Jurkat, Clone E6-1 (cell line): ENCODE measurements at regions not wholly inside any gene's neighbourhood (a gene's known extent, or its start where the extent isn't known, plus 50 kb on each side); places are given as distances from the start of the nearest gene placed in this dataset.

Experiments
- DNase-seq: peaks from one replicate; pipeline ENCODE4 v3.0.0-alpha.2; 2011; ENCODE audit warnings: low read depth, low spot score
- H3K4me3 ChIP-seq: 2 replicates; pipeline ENCODE4 v1.5.1; 2011; ENCODE audit warnings: mild to moderate bottlenecking, low read length, control low read depth, moderate library complexity

DNA sequence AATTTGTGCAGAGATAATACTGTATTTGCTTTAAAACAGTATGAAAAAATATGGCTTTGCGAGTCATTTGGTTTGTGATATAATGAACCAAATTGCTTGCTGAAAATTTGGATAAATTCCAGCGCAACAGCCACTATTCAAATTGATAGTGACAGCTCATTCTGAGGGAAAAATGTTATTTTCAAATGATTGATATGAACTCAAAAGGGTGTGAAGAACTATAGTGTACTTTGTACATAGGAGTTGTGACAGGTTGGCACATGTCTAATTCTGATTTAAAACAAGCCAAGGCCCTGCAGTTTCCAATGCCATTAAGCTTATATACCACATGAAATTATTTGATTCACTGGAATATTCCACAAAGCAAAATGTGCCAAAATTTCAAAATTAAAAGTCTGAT, 1628.9 kb upstream of the AGA start:
- DNase-seq: no peak
- no peak overlapping the region for H3K4me3 ChIP-seq

DNA sequence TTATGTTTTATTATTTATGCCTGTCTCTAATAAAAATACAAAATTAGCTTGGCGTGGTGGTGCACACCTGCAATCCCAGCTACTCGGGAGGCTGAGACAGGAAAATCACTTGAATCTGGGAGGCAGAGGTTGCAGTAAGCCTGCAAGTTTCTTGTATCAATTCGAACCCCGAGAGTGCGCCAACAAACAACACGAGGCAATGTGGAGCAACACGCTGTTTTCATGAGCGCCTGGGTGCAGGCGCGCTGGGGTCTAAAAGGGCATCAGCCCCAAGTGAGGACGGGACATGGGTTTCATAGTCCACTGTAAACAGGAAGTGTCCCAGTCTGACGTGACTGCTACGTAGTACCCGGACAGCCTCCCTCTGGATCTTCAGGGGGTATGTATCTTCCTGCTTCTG, 1634.6 kb upstream of the AGA start:
- no peak for DNase-seq
- no peak overlapping the region for H3K4me3 ChIP-seq

DNA sequence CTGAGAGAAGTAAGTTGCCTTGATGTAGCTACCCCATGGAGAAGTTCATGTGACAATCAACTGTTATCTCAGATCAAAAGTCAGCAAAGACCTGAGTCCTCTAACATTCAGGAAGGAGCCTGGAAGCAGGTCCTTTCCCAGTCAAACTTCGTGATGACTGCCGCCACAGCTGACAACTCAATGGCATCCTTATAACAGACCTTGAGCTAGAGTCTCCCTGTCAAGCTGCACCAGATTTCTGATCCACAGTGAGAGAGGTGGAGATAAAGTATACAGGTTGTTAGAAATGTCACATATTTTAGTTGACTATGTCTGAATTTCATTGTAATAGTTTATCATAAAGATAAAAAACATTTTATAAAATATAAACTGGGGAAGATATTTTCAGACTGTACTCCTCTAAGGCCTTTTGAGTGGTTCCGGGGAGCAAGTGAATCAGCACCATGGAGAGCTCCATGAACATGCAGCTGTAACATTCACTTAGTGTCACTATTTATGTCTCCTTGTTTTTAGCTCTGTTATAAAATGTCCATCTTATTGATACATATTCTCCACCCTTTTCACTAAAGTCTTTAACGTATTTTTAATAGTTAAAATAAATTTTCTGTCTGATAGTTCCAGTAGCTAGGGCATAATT, 1653.5 kb upstream of the AGA start:
- H3K4me3 ChIP-seq: no peak overlapping the region
- DNase-seq: peak; percentile 46

DNA sequence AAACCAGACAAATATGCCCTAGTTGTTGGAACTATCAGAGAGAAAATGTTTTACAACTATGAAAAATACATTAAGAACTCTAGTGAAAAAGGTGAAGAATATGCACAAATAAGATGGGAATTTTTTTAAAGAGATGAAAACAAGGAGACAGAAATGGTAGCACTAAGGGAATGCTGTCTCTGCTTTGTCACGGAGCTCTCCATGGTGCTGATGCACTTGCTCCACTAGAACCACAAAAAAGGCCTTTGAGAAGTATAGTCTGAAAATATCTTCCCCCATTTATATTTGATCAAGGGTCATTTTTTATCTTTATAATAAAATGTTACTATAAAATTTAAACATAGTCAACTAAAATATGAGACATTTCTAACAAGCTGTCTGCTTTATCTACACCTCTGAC, 1655.5 kb upstream of the AGA start:
- DNase-seq: peak; percentile 30
- H3K4me3 ChIP-seq: no peak overlapping the region

DNA sequence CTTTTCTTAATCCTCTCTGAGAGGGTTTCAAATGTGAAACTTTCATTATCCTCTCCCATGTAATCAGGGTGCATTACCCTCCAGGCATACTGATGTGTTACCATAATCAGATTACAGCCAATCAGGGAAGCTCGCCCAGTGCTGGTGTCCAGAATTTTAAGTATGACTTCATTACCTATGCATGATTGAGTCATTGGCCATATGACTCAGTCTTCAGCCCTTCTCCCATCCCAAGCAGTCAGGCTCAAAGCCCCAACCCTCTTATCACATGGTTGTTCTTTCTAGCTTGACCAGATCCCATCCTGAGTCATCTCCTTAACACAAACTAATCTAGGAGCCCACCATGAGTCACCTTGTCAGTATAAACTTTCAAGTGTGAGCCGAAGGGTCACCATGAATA, 1668.1 kb upstream of the AGA start:
- no peak for DNase-seq
- H3K4me3 ChIP-seq: no peak overlapping the region

GRCh38 chr4:179110816-179111215, 1668.6 kb upstream of the AGA start:
- H3K4me3 ChIP-seq: no peak overlapping the region
- no peak for DNase-seq

GRCh38 chr4:179112441-179113170, 1670.4 kb upstream of the AGA start:
- DNase-seq: no peak
- no peak overlapping the region for H3K4me3 ChIP-seq

GRCh38 chr4:179114615-179115014, 1672.4 kb upstream of the AGA start:
- no peak for DNase-seq
- no peak overlapping the region for H3K4me3 ChIP-seq

DNA sequence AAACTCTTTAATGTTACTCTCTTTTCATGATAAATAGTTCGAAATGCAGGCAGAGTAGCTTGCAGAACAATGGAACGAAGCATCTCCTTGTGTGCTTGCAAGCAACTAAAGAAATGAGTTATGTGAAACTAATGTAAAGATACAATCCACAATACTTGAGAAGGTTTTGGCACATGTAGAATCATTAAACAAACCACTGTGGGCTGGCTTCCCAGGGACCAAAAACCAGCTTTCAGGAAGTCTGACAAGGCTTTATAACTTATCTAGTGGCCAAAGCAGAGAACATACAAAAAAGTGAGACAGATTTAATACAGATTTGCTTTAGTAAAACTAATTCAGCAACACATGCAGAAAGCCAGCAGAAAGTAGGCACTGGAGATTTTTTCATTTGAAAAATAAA, 1673.8 kb upstream of the AGA start:
- no peak for DNase-seq
- no peak overlapping the region for H3K4me3 ChIP-seq

GRCh38 chr4:179116581-179116980, 1674.3 kb upstream of the AGA start:
- H3K4me3 ChIP-seq: no peak overlapping the region
- DNase-seq: no peak

- DNase-seq: no peak
These were observed 1680.8 kb upstream of the AGA start for GRCh38 chr4:179123084-179123483.

GRCh38 chr4:179124419-179124818, 1682.2 kb upstream of the AGA start:
- H3K4me3 ChIP-seq: no peak overlapping the region
- DNase-seq: no peak

More at GRCh38 chr4:179123084-179123483, 1680.8 kb upstream of the AGA start:
- no peak overlapping the region for H3K4me3 ChIP-seq

DNA sequence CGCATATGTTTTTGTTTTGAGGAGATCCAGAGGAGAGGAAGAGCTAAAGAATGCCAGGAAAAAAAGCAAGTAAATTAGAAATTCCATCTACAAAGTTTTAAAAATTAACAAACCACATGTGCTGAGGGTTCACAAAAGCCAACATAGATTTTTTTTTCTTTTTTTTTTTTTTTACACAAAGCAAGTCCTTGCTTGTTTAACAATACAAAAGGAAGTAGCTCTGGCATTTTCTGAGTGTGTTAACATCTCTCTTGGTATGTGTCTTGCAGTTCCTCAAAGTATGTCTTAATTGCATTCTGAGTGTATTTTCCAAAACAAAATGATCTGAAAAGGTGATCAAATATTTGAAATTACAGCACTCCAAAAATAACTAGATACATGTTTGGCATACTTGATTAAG, 1682.7 kb upstream of the AGA start:
- H3K4me3 ChIP-seq: no peak overlapping the region
- no peak for DNase-seq

DNA sequence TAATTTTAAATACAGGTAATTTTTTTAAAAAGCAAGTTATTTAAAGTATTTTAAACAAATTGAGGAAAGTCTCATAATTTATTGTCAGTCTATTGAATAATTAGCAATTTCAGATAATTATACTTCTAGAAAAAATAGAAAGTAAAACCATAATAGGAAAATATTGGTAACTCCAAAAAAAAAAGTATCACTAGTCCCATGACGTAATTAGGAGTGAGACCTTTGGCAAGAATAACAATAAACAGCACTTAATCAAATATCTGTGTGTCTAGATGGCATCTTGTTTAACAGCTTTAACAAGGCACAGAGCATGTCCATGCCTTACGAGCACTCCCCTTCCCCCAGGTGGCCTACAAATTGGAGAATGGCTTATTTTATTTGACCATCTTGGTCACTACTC, 1683.6 kb upstream of the AGA start:
- no peak for DNase-seq
- no peak overlapping the region for H3K4me3 ChIP-seq

DNA sequence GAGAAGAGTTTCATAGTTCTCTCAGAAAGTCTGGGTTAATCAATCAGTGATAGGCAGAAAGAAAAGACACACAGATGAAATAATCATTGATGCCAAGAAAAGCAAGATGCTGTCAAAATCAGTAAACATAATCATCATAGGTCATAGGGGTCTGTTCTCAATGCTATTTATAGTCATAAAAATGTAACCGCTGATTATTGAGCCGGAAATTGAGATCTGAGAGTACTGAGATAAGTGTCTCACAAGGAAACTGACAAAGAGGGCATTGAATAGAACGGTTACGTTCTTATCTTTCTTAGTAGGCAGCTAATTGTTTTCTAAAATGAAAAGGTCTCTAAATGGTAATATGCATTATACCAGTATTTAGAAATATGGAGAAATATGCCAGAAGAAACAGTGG, 1686.1 kb upstream of the AGA start:
- no peak for DNase-seq
- H3K4me3 ChIP-seq: no peak overlapping the region

DNA sequence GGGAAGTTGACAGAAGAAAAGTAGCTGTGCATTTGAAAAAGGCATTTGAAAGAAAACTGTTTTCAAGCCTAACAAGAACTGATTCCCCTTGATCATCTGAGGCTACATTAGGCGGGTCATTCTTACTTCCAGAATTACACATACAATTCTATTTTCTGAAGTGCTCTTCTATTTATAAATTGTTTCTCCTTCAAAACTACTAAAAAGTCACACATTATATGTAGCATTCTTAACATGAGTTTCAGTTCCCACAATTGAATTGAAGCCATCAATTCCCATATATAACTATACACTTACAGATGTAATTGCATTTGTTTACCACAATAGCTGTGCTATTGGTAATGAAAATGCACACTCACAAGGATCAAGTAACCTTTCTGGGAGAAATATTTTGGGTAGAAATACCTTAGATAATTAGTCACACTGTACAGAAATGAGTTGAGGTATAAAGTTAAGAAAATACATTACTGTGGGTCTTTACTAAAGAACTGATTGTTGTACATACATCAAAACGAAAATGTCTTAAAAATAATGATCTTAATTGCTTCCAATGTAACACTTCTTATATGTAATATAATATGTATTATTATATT, 1688.0 kb upstream of the AGA start:
- H3K4me3 ChIP-seq: no peak overlapping the region

DNA sequence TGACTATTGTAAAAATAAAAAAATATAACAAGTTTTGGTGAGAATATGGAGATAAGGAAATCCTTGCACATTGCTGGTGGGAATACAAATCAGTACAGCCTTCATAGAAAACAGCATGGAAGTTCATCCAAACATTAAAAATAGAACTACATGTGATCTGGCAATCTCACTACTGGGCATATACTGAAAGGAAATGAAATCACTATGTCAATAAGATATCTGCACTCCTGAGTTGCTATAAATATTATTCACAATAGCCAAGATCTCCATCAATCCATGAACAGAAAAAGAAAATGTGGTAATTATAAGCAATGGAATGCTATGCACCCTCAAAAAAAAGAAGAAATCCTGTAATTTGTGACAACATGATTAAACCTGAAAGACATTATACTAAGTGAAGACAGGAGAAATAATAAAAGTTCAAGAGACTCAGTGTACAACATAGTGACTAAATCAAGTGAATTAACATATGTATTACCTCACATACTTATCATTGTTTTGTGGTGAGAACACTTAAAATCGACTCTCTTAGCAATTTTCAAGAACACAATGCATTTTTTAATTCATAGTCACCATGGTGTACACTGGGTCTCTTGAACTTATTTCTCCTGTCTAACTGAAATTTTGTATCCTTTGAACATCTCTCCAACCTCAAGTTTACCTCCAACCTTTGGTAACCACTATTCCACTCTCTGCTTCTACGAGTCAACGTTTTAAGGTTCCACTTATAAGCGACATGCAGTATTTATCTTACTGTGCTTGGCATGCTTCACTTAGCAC, 1703.7 kb upstream of the AGA start:
- no peak overlapping the region for H3K4me3 ChIP-seq
- no peak for DNase-seq

More for the DNA sequence above, 1688.0 kb upstream of the AGA start:
- no peak for DNase-seq

- no peak overlapping the region for H3K4me3 ChIP-seq
These were observed 1709.5 kb upstream of the AGA start for GRCh38 chr4:179151770-179152169.

DNA sequence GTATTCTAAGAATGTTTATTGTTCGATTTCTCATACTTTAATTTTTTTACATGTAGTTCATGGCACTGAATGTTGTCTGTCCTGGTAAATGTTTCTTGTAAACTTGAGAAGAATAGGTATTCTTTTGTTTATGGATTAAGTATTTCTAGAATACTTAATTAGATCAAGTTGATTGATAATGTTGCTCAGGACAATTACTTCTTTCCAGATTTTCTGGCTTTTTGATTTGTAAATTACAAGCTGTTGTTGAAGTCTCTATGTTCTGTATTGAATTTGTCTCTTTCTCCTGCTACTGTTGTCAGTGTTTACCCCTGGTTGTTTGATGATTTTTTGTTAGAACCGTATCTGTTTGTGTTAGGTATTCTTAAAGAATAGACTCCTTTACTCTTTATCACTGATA, 1720.9 kb upstream of the AGA start:
- no peak overlapping the region for H3K4me3 ChIP-seq

More at GRCh38 chr4:179151770-179152169, 1709.5 kb upstream of the AGA start:
- DNase-seq: no peak

More for the DNA sequence above, 1720.9 kb upstream of the AGA start:
- no peak for DNase-seq
